ENCODE measurements at regions not wholly inside any gene's neighbourhood (a gene's known extent, or its start where the extent isn't known, plus 50 kb on each side); places are given as distances from the start of the nearest gene placed in this dataset.

GRCh38 chr21:27257908-27258556, 291.1 kb upstream of the ADAMTS5 start:
- Histone ChIP-seq H3K27me3 (ENCODE audit: insufficient read depth, low read length) (no peaks in the 10 kb centered on the region), H3K27ac (ENCODE audit: low read depth, low read length) (no peak overlapping the region), H3K4me3 (ENCODE audit: insufficient read depth, low read length) (no peak overlapping the region), H3K79me2 (ENCODE audit: insufficient read depth, low read length) (no peaks in the 10 kb centered on the region), H2AFZ (ENCODE audit: low read length) (no peak overlapping the region), H4K20me1 (ENCODE audit: insufficient read depth, low read length) (no peaks in the 10 kb centered on the region), H3K9me3 (ENCODE audit: low read depth, low read length) (no peaks in the 10 kb centered on the region), H3K4me2 (ENCODE audit: insufficient read depth, low read length) (no peak overlapping the region), H3K4me1 (ENCODE audit: insufficient read depth, low read length) (no peaks in the 10 kb centered on the region), H3K36me3 (ENCODE audit: insufficient read depth, low read length) (no peaks in the 10 kb centered on the region)
- no peak for TF ChIP-seq CTCF (IDR thresholded peaks at IDR 0.05; ENCODE audit: extremely low read depth, low read depth, low read length)
- no peak for DNase-seq (ENCODE audit: insufficient read length, low spot score, missing footprints)

GRCh38 chr21:27257226-27257625, 290.3 kb upstream of the ADAMTS5 start:
- H3K4me1 ChIP-seq (ENCODE audit: insufficient read depth, low read length), result no peaks in the 10 kb centered on the region
- no peaks in the 10 kb centered on the region for H4K20me1 ChIP-seq (ENCODE audit: insufficient read depth, low read length)
- H2AFZ ChIP-seq (ENCODE audit: low read length), result no peak overlapping the region
- H3K9me3 ChIP-seq (ENCODE audit: low read depth, low read length), result no peaks in the 10 kb centered on the region
- H3K4me3 ChIP-seq (ENCODE audit: insufficient read depth, low read length), result no peak overlapping the region
- H3K79me2 ChIP-seq (ENCODE audit: insufficient read depth, low read length), result no peaks in the 10 kb centered on the region
- H3K27ac ChIP-seq (ENCODE audit: low read depth, low read length), result no peak overlapping the region
- DNase-seq (ENCODE audit: insufficient read length, low spot score, missing footprints), result no peak
- no peak for TF ChIP-seq CTCF (IDR thresholded peaks at IDR 0.05; ENCODE audit: extremely low read depth, low read depth, low read length)
- no peaks in the 10 kb centered on the region for H3K36me3 ChIP-seq (ENCODE audit: insufficient read depth, low read length)
- H3K27me3 ChIP-seq (ENCODE audit: insufficient read depth, low read length), result no peaks in the 10 kb centered on the region
- no peak overlapping the region for H3K4me2 ChIP-seq (ENCODE audit: insufficient read depth, low read length)

GRCh38 chr21:27251752-27252151, 284.9 kb upstream of the ADAMTS5 start:
- no peak overlapping the region for H3K4me2 ChIP-seq (ENCODE audit: insufficient read depth, low read length)
- H2AFZ ChIP-seq (ENCODE audit: low read length), result no peak overlapping the region
- no peaks in the 10 kb centered on the region for H3K27me3 ChIP-seq (ENCODE audit: insufficient read depth, low read length)
- H3K27ac ChIP-seq (ENCODE audit: low read depth, low read length), result no peak overlapping the region
- no peaks in the 10 kb centered on the region for H3K79me2 ChIP-seq (ENCODE audit: insufficient read depth, low read length)
- no peaks in the 10 kb centered on the region for H3K36me3 ChIP-seq (ENCODE audit: insufficient read depth, low read length)
- no peak for TF ChIP-seq CTCF (IDR thresholded peaks at IDR 0.05; ENCODE audit: extremely low read depth, low read depth, low read length)
- H4K20me1 ChIP-seq (ENCODE audit: insufficient read depth, low read length), result no peaks in the 10 kb centered on the region
- H3K9me3 ChIP-seq (ENCODE audit: low read depth, low read length), result no peaks in the 10 kb centered on the region
- DNase-seq (ENCODE audit: insufficient read length, low spot score, missing footprints), result no peak
- H3K4me3 ChIP-seq (ENCODE audit: insufficient read depth, low read length), result no peak overlapping the region
- no peaks in the 10 kb centered on the region for H3K4me1 ChIP-seq (ENCODE audit: insufficient read depth, low read length)

- Histone ChIP-seq H3K4me3 (ENCODE audit: insufficient read depth, low read length) (no peak overlapping the region), H3K27ac (ENCODE audit: low read depth, low read length) (no peak overlapping the region), H3K4me2 (ENCODE audit: insufficient read depth, low read length) (no peak overlapping the region), H3K27me3 (ENCODE audit: insufficient read depth, low read length) (no peaks in the 10 kb centered on the region), H3K79me2 (ENCODE audit: insufficient read depth, low read length) (no peaks in the 10 kb centered on the region), H2AFZ (ENCODE audit: low read length) (no peak overlapping the region), H4K20me1 (ENCODE audit: insufficient read depth, low read length) (no peaks in the 10 kb centered on the region), H3K4me1 (ENCODE audit: insufficient read depth, low read length) (peaks cover 4% of the 10 kb centered on the region), H3K36me3 (ENCODE audit: insufficient read depth, low read length) (no peaks in the 10 kb centered on the region), H3K9me3 (ENCODE audit: low read depth, low read length) (no peaks in the 10 kb centered on the region)
- DNase-seq (ENCODE audit: insufficient read length, low spot score, missing footprints), result no peak
- no peak for TF ChIP-seq CTCF (IDR thresholded peaks at IDR 0.05; ENCODE audit: extremely low read depth, low read depth, low read length)
Measured at GRCh38 chr21:27250366-27250765, 283.5 kb upstream of the ADAMTS5 start.

Measured in osteoblast (primary cell).